Stimulated activated CD4-positive, alpha-beta T cell treated with anti-CD3 and anti-CD28 coated beads, Interleukin-12 subunit alpha, Interleukin-12 subunit beta, amount 100 ng/mL, for 4 hours (primary cell): ENCODE measurements at regions not wholly inside any gene's neighbourhood (a gene's known extent, or its start where the extent isn't known, plus 50 kb on each side); places are given as distances from the start of the nearest gene placed in this dataset.
"Not testable (repeated sequence)": the region's sequence is repeated elsewhere in the genome, so short reads cannot be mapped to it uniquely, and the experiment has no call there.

Source experiments
- DNase-seq: peaks from one replicate; pipeline ENCODE4 v3.0.0-alpha.2; 2020

DNA sequence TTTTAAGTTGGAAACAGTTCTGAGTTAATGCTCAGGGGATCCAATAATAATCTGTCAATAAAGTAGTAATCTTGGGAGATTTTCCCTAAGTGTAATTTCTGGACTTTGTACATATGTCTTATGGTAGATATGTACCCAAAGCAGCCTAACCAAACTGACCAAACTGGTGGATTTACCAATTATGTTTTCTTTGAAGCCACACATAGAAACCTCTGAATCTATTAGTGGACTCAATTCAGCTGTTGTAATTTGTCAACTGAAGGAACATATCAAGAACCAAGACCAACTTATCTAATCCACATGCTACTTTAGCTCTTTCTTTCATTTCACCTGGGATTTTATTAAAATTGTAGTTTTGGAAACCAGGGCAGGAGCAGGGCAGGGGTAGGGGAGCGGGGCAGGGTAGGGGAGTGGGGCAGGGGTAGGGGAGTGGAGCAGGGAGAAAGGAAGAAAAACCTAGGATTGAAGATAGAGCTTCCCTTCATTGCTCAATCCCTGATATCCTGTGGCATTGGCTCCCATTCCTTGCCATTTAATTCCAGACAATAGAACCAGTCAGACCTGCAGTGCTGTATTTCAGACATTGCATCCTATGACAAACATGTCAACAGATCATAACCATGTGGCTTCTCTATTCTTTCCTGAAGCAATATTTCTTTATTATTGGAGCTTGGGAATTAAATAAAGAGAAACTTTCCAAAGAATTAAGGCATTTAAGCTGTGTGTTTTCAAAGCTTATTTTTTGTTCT, 101.8 kb downstream of the NFKBIZ start:
- DNase-seq = no peak

DNA sequence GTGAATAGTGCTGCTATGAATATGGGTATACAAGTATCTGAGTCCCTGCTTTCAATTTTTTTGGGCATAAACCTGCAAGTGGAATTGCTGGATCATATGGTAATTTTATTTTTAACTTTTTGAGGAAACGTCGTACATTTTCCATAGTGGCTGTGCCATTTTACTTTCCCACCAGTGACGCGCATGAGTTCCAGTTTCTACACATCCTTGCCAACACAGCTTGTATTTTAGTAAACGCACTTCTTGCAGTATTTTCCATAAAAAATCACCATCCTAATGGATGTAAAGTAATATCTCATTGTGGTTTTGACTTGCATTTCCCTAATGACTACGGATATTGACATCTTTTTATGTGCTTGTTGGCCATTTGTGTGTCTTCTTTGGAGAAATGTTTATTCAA, 105.0 kb downstream of the NFKBIZ start:
- no peak for DNase-seq

DNA sequence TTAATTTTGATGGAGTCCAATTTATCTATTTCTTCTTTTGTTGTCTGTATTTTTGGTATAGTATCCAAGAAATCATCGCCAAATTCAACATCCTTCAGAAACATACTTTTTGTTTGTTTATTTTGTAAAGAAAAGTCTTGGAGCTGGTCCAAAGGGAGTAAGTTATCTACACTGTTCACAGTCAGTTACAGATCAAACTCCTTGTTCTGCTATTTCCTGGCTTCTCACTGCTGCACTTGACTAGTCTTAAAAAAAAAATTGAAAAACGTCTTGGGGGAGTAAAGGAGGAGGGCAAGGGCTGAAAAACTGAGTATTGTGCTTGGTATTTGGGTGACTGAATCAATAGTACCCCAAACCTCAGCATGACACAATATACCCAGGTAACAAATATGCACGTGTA, 105.6 kb downstream of the NFKBIZ start:
- no peak for DNase-seq

DNA sequence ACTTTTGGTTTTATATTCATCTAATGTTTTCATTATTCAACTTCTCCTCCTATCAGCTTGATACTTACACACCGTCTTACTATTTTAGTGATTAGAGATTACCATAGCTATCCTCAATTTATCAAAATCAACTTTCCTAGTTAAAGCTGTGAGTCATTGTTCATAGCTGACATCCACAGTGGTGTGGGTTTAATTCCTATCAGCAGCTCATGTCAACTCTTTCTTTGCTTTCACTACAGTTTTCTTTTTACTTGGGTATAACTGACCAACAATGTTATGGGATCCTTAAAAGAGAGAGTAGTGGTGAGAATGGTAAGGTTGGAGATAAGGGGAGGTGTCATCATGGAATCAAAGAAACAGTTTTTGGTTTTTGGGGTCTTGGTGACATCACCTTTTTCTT, 112.7 kb downstream of the NFKBIZ start:
- DNase-seq = no peak

DNA sequence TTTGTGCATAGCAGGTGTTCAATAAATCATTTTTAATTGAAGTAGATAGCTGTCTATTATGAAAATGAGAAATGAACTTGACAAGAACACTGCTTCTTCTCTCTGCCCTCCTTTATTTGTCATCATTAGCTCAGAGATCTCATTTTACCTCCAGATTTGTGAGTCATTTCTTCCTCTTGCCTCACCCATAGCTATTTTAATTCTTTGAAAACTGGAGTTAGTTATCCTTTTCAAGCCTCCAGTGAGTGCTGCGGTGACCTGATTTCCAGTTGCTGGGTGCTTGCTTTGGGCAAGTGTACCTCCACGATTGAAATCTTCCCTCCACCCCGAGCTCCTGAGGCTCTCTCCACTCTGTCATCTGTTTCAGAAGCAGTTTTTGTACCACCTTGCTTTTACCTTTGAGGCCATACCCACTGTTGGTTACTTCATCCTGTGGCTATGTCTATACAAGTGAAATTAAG, 114.6 kb downstream of the NFKBIZ start:
- peak; percentile 21 for DNase-seq

DNA sequence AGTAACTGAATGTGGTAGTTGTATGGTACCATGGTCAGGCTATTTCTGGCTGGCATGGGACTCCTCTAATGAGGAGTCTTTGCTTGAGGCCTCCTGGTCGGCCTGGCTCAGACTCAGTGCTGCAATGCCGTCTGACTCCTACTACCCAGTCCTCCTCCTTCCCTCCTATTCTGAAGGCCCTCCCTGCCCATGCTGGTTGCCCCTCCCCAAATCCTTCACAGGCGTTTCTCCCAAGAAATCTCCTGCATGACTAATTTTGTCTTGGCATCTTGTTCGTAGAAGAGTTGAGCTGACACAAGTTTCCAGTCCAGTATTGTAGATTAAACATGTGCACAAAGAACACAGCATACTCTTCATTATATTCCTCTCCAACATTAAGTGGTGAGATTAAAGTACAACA, 115.5 kb downstream of the NFKBIZ start:
- no peak for DNase-seq

DNA sequence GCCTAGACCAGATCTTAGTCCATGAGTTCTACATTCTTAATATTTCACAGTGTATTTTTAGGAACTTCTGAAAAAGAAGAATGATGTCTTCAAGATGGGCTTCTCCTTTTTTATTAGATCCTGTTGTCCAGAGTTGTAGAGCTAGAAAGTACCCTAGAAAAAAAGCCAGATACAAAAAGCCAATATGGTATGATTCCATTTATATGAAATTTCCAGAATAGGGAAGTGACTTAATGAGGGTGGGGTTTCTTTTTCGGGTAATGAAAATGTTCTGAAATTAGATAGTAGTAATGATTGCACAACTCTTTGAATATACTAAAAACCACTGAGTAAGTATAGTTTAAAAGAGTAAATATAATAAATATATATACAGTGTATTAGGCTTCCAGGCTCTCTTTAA, 116.9 kb downstream of the NFKBIZ start:
- DNase-seq = no peak

DNA sequence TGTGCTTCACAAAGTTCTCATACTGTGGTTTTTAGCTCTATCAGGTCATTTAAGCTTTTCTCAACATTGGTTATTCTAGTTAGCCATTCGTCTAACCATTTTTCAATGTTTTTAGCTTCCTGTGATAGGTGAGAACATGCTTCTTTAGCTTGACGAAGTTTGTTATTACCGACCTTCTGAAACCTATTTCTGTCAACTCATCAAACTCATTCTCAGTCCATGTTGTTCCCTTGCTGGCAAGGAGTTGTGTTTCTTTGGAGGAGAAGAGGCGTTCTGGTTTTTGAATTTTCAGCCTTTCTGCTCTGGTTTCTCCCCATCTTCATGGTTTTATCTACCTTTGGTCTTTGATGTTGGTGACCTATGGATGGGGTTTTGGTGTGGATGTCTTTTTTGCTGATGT, 120.9 kb downstream of the NFKBIZ start:
- DNase-seq = no peak

DNA sequence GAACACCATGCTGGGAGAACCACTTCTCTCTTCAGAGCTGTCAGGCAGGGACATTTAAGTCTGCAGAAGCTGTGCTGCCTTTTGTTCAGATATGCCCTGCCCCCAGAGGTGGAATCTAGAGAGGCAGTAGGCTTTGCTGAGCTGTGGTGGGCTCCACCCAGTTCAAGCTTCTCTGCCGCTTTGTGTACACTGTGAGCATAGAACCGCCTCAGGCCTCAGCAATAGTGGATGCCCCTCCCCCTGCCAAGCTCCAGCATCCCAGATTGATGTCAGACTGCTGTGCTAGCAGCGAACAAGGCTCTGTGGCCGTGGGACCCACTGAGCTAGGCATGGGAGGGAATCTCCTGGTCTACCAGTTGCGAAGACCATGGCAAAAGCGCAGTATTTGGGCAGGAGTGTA, 121.6 kb downstream of the NFKBIZ start:
- DNase-seq = no peak

DNA sequence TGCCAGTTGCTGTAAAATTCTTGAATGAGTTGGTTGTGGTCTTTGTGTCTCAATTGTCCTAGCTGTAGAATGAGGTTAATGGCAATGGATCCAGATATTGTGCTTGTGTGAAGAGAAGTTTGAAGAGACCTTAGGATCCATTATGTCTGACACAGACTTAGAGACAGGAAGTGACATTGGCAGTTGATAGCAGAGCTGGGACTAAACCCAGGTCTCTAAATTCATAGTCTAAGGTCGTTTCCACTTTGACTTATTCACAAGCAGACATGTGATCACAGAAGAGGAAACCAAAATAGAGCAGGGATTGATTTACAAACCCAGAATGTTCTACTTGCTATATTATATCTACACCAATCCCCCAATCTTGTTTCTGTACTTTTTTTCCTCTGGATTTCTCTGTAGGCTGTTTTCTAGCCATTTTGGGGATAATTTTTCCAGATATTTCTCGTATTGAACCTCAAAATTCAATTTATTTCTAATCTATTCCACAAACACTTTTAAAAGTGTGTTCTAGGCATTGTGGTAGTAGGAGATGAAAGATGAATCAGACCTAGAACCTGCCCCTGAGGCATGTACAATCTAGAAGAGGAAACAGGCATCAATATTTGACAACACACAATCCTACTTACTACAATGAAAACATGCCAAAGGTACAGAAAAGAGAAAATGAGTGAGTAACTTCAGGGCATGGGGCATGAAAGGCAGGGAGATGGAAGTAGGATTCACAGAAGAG, 123.3 kb downstream of the NFKBIZ start:
- no peak for DNase-seq

DNA sequence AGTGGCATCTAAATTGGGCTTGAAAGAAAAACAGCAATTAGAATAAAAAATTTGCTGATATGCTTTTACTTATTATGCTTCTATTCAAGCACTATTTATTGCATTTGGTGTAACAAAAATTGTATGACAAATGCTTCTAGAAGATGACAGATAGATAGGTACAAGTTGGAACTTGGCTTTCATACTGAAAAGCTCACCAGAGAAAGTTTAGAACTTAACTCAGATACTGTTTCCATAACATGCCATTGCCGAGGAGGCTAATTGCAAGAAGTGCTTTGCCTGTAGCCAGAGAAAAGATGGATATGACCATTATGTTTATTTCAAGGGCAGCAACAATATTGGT, 123.8 kb downstream of the NFKBIZ start:
- no peak for DNase-seq

DNA sequence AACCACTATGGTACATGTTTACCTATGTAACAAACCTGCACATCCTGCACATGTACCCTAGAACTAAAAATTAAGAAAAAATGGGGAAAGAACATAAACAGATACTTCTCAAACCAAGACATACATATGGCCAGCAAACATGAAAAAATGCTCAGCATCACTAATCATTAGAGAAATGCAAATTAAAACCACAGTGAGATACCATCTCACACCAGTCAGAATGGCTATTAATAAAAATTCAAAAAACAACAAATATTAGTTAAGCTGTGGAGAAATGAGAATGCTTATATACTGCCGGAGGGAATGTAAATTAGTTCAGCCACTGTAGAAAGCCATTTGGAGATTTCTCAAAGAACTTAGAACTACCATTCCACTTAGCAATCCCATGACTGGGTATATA, 126.1 kb downstream of the NFKBIZ start:
- not testable (repeated sequence) for DNase-seq

DNA sequence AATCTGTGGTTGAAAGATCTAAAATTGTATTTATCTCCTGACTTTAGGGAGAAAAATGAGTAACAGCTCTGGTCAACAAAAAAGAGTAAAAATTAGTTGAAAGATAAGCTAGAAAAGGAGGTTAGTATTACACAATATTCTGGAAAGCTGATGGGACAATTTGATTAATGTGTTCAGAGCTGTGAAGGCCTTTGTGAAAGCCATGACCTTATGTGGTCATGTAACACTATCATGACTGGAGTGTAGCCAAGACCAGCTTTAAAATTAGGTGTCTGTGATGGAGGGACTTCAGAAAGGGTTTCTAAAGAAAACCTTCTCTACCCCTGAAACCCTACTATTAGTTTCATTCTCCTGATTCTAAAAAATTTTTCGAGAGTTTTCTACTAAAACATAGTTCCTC, 127.2 kb downstream of the NFKBIZ start:
- DNase-seq = no peak

DNA sequence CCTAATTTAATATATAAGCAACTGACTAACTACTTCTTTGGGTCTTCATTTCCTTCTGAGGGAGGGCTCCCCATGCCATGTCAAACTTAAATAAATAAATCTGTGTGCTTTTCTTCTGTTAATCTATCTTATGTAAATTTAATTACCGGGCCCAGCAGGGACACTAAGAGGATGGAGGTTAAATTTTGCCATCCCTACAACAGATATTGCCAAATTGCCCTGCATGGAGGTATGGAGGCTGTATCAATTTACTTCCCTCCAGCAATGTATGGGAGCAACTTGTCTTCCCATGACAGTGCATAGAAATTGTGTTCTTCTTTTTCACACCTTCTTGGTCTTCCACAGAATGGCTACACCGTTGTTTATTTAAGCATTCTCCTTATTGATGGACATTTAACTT, 129.0 kb downstream of the NFKBIZ start:
- no peak for DNase-seq

DNA sequence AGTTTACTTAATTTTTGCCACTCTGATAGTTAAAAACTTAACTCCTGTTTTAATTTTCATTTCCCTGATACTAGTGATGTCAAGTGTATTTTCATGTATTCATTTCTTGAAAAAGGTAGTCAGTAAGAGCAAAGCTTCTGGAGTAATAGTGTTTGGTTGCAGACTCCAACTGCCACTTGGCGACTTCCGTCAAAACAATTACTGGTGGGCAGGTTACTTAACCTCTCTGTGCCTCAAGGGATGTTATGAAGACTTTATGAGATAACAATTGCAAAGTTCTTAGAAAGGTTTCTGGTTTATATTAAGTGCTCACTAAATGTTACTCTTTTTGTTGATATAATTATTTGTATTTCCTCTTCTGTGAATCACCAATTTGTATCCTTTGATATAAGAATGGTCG, 129.7 kb downstream of the NFKBIZ start:
- DNase-seq = no peak

DNA sequence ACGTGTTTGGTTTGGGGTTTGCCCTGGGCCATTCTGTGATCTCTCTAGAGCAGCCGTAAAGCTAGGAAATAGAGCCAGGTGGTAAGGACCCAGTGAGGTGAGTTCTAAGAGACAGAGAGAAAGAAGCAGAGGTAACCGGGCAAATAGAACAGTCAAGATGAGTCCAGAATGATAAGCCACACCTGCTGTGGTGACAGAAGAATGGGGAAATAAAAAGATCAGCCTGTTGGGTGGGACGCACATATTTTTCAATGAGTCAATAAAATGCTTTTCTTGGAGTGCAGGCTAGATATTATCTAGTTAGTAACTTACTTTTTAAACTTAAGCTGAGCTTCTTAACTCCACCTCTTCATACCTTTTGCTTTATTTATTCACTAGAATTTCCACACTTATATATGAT, 135.0 kb downstream of the NFKBIZ start:
- no peak for DNase-seq

DNA sequence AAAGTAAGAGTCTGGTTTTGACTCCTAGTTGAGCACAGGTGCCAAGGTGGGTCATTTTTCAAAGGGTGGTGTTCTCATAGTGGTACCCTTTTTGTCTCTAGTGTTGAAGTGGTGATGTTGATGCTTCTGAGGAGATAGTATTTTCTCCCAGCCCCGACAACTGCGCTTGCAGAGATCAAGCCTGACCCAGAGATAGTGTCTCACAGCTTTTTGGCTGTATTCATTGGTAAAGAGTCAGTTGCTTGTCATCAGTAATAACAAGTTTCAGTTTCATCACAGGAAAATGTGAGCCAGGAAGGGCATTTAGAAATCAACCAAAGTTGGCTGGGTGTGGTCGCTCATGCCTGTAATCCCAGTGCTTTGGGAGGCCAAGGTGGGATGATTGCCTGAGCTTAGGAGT, 139.3 kb downstream of the NFKBIZ start:
- no peak for DNase-seq

DNA sequence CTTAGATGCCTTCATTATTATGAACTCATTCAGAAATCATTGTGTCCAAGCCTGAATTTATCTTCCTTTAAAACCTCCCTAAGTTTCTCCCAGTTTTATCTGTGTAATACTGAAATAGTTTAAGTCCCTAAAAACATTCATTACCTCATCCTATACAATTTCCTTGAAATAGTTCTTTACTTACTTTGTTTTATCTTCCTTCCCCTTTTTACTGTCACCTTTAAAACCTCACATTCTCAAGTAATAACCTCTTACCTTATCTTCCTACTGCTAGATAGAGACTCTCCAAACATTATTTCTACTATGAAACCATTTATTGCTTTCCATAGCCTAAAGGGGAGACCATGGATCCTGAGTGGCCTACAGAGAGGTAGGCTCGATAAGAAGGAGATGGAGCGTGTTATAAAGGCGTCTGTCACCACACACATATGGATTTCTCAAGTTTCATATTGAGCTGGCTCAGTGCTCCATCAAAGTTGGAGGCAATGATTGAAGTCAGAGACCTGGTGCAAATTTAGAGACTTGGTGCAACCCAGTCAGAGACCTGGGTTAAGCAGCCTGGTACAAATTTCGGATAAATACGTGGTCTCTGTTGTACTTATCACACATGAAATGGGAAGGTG, 140.4 kb downstream of the NFKBIZ start:
- no peak for DNase-seq

DNA sequence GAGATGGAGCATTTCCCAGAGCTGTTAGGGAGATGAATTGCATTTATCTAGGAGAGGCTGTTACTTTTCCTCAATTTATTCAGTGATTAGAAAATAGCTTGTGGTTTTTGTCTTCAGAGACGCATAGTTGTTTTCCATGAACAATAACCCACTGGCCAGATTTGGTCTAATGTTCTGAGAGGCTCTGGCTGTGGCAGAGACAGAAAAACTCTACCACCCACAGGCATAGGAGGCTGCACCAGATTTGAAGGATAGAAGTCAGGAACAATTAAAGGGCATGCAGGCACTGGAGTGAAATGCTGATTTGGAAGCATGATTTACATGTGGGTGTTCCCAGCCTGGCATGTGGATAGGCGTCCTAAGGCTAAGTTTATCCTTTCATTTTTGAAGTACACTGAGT, 143.5 kb downstream of the NFKBIZ start:
- no peak for DNase-seq

DNA sequence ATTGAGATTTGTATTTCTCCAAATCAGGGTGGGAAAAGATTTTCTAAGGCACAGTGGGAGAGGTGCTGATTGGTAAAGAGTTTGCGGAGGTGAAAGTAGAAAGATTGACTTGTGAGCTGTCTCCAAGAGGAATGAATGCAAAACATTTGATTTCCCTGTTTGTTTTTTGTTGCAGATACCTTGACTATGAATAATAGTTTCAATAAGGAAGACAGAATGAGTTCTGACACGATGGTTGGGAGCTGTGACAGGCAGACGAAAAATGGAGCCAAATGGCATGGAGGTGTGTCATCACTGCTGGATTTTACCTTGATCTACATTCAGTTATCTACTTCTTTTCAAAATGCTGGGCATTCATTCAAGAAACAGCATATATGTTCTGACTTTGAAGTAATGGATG, 145.1 kb downstream of the NFKBIZ start:
- DNase-seq = no peak

DNA sequence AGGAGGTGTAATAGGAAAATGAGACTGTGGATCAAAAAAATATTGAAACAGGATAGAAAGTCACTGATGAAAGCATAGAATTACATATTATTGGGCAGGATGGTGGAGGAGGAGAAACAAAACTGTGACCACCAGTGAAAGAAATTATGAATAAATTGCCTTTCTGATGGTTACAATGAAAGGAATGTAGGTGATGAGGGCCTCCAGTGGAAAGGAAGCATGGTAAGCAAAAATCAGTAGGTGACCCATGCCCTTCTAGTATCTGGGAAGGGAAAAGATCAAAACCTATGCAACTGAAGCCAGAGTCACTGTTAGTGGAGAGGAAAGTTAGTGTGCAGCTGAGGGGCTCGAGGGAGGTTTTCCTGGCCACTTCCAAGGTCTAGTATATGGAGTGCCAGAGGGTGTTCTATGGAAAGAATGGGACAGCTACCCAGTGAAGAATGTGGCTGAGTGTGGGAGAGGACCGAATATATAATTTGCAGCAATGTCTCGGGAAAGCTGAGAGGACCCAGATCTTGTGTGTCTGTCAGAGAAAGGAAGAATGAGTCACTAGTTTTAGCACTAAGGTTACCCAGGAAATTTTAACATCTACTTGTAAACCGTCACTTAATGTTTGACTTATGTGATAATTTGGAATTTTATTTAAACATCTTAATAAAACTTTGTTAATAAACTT, 146.2 kb downstream of the NFKBIZ start:
- DNase-seq = no peak

DNA sequence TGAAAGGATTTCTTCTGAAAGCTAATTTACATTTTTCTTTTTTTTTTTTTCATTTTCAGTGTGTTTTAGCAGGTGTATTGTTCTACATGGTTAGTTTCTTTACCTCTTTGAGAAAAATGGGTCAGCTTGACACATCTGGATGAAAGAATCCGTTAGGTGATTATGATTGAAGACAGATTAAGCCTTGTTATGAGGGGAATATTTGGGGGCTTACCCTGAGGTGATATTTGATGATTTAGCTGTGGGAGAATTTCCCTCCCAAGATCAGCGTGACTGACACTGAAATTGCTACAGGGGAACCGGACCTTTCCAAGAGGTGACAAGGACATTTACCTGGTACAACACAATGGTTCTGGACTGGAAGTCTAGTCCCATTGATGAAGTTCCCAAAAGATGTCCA, 147.5 kb downstream of the NFKBIZ start:
- DNase-seq = no peak

DNA sequence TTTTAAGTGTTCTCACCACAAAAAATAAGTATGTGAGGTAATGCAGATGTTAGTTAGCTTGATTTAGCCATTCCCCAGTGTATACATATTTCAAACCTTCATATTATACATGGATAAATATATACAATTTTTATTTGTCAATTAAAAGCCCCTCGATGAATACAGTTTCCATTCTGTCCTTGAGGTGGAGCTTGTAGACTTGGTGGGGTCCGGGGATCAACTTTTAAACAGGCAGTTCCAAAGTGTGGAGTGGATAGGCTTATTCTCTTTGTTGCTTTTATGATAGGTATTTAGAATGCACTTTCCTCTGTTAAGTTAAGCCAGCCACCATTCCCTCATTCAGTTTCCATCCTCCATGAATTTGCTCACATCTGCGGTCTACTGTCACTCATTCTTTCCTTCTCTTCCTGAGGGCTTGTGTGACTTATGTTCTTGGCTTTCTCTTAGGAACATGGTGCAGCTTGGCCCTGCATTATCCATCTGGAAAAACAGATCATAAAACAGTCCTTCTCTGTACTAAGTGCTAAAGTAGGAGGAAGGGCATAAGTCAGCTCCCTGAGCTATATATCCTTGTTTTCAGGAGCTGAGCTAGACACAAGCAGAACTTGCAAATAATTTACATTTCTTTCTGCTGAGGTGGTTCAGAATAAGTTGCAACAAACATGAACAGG, 149.1 kb downstream of the NFKBIZ start:
- no peak for DNase-seq
